HG03095 (cell line): ENCODE measurements at regions not wholly inside any gene's neighbourhood (a gene's known extent, or its start where the extent isn't known, plus 50 kb on each side); places are given as distances from the start of the nearest gene placed in this dataset.

Experiments
- ATAC-seq: cut with Tn5 transposase; IDR thresholded peaks from one replicate; pipeline ENCODE4 v1.9.1; 2021; ENCODE audit warnings: moderate library complexity; ENCODE audit not compliant: unreplicated experiment

DNA sequence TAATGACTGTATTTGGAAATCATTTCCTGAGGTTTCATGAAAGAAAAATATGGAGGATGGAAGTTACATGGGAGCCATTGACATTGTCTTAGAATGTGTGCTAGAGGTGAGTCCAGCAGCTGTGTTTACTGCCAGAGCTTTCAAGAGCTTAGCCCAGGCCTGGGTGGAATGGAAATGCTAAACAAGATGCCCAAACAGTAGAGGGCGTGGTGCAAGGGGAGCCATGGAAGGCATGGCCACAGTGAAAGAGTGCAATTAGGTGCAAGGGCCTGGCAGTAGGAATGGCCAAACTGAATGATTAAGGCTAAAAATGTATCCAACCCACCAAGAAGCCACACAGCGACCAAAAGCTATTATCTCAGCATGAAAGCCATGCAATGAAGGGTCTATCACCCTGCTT, 257.7 kb upstream of the NR2F2 start:
- ATAC-seq = no peak

DNA sequence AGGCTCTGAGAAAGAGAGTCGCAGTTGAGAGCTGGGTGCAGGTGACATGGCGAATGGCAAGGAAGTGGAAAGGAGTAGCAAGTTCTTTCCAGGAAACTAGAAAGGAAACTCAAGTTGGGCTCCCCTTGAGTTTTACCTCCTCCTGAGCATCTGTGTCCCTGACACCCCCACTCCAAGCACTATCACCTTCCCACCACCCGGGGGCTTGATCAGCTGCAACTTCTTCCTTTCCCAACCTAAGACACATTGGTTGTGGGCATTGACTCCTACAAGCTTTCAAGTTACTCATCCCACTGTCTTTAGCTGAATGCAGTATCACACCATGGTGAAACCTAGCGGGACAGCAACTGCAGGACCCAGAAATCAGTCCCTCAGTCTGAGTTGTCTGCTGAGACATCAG, 256.6 kb upstream of the NR2F2 start:
- ATAC-seq = no peak

DNA sequence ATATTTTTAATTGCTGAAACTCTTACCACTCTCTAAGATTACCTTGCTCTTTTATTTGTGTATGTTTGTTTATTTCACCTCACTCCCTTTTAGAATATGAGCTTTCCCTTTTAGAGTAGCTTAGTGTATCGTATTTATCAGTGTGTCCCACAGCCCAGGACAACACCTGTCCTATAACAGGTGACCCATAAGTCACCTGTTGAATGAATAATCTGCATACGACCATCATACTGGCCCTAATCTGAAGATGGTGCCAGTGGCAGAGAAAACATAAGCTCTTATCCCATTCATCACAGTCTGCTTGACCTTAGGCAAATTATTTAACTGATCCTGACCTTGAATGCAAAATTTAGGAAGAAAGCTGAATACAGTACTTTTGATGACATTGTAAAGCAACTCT, 254.6 kb upstream of the NR2F2 start:
- no peak for ATAC-seq

DNA sequence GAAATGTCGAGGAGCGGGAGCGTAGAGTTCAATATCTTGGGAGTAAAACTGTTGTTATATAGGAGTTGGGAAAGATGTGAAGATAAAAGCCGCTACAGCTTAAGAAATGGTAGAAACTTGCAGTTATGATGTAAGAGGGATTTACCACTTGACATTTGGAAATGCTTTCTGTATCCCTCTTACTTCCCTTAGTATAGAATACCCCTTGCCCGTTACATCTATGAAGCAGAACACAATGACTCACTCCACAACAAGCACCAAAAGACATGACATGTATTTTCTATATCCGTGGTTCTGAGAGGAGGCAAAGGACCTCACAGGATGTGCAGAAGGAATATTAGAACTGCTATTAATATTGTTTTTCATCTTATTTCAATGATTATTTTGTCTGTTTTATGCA, 254.2 kb upstream of the NR2F2 start:
- no peak for ATAC-seq

DNA sequence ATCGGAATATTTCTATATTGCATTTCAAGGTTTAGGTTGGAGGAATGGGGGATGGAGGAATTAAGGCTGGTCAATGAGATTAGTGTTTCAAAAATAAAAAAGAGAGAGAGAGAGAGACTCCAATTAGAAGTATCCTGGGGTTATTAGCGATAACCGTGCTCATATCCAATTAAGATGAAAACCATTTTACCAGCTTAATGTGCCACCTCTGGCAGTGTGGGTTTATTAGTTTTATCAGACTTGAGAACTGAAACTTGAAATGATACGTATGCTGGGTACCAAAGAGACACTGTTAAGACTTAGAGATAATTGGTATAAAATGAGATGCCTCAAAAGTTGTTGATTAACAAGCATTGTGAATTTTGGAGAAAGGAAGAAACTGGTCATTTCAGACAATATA, 251.5 kb upstream of the NR2F2 start:
- no peak for ATAC-seq

DNA sequence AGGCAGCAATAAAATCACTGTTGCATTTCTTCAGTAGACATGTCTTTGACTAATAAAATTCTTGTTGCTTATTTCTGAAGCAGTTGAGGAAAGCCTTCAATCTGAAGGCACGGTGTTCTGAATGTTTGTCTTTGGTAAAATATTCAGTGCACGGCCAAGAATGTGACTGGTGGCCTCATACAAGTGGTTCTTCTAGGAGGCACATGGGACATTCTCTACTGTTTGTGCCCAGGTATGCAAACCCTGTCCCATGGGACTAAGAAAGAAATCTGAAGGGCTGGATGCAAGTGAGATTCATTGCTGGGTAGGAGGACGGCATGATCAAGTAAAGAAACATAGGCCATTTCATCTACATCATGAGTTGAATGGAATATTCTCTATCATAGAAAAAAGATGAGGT, 250.6 kb upstream of the NR2F2 start:
- no peak for ATAC-seq

DNA sequence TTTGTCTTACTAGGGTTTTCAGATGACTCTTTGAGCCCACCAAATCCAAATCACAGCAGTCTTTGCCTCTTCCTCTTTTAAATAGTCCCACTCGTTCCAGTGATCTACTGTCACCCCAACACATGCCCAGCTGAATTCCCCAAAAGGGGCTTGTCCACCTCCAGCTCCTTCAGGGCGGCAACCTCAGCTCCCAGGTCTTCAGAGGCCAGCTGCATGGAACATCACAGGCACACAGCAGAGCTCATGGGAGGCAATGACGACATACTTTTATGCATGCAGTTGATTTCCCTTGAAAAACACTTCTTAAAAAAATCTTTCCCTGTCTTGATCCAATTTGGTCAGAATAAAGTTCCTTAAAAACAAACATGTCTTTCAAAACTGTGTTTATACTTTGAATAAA, 244.3 kb upstream of the NR2F2 start:
- no peak for ATAC-seq

DNA sequence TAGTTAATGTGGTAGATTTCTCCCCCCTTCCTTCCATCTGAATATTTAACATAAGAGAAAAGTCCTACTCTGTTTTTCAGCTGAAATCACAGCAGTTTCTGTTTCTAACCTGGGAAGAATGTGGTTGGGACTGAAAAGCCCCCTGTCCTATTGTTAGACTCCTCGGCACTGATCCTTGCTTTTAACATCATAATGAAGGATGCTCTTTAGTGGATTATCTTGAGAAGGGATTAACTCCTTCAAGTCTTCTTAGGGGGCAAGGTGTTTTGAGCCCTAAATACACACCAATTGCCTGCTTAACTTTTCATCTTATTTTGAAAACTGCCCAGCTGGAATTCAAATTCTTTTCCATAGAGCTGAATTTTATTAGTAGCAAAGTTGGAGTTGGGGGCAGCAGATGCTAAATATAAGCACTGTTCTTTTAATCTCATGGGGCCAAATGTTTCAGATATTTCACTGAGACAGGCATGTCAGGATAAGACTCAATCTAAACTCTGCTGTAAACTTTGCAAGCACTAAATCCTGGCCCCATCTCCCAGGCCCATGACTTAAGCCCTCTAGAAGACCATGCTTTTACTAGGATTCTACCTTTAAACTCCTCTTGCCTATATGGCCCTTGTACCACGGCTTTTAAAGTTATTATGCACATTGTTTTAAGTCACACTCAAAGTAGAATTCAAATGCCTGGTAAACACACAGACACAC, 243.2 kb upstream of the NR2F2 start:
- ATAC-seq = no peak

DNA sequence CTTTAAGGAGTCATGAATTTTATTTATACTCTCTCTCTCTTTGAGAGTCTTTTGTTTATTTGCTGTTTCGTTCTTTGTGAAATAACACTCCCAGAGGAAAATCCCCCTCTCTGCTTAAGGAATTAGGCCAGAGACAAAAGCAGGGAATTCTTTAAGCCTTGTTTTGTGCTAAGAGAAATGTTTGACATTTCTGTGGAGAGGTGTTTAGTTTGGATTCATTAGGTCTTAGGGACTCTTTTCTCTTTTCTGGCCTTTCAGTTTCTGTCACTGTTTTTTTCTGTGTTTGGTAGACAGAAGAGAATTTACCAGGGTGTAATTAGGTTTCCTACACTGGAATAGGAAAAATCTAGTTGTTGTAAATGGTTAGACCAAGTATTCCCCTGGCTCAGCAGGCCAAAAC, 241.8 kb upstream of the NR2F2 start:
- no peak for ATAC-seq

DNA sequence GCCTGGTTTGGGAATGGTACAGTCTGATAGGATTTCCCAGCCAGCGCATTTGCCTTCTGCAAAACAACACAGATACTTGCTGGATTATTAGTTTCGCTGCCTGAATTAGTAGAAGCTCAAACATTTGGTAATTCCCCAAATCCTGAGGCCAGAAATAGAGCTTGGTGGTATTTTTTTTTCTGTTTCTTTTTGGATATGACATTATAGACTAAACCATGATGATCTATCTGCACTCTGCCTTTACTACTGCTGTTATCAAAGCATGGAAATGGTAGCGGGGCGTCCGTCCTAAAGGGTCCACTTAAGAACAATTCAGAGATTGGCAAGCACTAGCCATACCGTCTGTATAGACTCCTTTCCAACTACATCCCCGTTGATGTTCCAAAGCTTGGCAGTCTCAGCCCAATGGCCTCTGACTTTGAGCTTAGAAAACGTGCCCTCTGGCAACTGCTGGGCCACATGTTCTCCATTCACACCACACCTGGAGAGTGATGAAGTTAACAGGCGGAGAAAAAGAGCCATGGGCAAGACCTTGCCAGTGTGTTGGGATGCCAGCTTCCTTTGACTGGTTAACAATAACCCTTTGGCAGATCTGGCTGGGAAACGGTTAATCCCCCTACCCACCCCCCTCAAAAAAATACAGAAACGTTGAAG, 241.0 kb upstream of the NR2F2 start:
- ATAC-seq = no peak

DNA sequence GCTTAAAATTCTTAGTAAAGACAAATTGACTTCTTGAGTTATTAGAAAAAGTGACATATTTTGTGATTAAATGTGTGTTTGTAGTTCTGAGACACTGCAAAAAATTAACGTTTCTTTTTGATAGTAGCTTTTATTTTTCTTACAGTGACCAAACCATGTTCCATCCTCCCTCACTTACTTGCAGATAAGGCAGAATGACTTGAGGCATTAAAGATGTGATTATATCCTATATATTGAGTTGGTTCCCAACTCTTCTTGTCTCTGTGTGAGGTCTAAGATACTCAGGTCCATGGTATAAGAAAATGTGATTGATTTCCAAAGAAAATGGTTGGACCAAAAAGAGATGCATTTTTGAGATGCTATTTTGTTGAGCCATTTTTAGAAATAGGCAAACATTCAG, 238.3 kb upstream of the NR2F2 start:
- no peak for ATAC-seq

DNA sequence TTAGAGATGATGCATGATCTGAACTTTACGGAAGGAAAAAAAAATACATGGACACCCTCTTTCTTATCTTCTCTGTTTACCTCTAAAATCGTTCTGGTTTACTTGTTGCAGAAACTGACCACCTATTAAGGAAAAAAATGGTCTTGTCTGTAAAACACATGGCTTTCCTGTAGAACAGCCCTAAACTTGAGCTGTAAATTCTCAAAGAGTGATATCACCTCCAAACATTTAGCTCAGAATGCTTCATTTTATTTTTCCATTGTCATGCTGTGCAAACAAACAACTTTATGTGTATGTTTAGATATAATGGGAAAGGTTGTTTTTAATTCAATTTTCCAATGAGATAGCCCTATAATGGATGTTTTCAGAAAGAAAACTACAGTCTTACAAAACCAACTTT, 237.4 kb upstream of the NR2F2 start:
- no peak for ATAC-seq

DNA sequence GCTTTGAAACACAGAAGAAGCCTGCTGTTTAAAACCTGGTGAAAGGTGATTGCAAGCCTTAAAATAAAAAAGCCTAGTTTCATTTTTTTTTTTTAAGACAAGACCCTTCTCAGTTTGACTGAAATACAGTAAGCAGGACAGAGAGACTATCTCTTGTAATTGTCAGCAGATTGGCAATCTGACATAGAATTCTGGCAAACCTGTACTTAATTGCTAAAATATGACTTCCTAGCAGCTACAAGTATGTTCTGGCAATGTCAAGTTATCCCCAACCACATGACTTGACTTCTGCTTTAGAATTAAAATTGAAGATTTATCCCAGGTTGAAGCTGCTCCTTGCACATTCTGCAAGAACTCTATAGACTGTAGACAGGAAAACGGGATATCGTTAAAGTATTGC, 232.8 kb upstream of the NR2F2 start:
- no peak for ATAC-seq

DNA sequence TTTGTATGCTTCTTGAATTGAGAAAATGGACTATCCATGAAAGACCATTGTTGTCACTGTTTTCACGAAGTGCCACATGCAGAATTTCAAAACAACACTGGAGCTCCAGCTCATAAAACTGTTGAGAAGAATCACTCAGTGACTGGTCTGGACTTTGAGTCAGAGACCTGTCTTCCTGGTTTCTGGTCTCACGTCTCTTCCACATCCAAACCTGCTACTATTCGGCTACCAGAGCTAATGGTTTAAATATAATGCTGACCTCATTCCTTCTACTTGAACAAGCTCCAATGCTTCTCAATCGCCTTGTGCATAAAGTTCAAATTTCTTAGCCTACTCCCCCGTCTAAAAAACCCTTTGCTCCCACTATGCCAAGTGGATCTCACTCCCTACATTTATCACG, 227.9 kb upstream of the NR2F2 start:
- ATAC-seq = no peak

DNA sequence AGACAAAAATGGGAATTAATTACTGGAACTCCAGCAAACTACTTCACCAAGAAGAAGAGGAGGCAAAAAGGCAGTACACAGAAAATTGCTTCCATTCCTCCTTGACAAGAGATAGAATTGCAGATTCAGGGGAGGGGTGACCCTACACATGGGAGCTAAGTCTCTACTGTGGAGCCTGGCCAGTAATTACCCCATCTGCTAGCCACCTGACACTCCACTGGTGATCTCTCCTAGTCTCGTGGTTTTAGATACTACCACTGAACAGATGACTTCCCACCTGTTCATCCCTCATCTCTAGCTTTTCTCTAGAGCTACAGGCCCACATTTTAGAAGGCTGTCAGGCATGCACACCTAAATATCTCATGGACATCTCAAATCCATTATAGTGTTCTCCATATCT, 224.3 kb upstream of the NR2F2 start:
- no peak for ATAC-seq

DNA sequence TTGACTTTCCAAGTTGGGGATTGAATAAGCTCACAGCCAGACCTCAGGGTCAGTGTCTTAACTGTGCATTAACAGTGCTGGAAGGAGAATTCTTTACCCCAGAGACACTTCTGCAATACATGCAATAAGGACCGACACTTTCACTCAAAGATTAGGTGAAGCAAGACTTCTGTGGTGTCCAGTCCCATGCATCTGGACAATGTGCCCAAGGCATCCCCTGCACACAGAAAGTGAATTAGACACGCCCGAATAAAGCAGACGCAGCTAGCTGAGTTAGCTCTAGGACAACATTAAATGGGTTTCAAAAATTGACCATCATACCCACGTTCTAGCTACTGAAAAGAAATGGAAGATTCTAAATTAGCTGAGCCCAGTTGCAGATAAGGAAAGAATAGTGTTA, 223.9 kb upstream of the NR2F2 start:
- ATAC-seq = no peak

DNA sequence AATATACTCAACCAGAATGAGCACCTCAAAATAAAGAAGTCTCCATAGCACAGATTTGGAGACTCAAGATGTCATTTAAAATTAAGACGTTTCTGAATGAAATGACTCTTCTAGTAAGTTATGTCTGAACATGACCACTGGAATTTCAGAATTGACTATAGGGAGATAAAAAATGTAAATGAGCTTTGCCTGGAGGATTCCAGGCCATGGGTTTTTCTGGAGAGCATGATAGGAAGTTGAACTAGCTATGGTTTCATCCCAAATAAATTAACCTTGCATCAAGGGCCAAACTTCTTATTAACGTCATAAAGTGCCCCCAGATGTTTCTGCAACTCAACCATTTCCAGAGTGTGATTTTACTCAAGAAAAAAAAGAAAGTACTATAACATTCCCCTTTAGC, 222.6 kb upstream of the NR2F2 start:
- no peak for ATAC-seq

DNA sequence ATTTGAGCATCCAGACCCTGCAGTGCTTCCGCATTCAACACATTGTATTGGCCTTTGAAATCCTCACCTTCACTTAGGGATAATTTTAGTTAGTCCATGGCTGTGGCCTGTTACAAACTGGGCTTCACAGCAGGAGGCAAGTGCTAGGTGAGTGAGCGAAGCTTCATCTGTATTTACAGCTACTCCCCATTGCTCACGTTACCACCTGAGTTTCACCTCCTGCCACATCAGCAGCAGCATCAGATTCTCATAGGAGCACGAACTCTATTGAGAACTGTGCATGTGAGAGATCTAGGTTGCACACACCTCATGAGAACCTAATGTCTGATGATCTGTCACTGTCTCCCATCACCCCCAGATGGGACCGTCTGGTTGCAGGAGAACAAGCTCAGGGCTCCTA, 222.1 kb upstream of the NR2F2 start:
- no peak for ATAC-seq

DNA sequence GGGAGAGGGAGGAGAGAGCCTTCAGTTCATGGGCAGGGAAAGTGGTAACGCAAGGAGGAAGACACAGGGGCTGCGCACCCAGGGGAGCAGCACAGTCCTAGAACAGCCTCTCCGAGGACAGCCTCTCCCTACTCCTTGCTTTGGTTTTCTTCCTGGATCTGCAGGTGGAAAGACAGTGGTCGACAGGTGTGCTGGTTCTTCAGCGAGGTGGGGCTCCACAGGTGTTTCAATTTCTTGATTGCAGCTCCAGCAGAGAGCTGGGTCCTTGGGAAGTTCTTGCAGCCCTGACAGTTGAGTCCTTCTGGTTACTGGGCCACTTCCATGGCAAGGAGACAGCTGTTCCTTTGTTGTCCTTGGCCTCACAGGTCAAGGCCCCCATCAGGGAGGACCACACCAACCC, 220.7 kb upstream of the NR2F2 start:
- ATAC-seq = no peak

DNA sequence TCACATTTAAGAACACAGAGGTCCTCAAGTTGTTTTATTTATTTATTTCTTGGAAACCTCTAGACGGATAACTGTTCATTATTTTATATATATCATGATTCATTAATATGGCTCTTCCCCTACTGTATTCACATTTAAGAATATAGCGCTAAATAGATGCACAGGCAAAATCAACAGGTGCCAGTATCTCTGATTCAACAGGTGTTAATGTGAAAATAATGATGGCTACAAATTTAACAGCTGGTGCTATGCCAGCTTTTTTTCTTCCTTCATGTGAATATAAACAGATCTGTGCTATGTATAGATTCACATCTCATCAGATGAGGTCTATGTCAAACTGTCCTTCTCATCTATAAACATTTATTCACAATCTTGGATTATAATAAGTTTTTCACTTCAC, 218.5 kb upstream of the NR2F2 start:
- no peak for ATAC-seq

DNA sequence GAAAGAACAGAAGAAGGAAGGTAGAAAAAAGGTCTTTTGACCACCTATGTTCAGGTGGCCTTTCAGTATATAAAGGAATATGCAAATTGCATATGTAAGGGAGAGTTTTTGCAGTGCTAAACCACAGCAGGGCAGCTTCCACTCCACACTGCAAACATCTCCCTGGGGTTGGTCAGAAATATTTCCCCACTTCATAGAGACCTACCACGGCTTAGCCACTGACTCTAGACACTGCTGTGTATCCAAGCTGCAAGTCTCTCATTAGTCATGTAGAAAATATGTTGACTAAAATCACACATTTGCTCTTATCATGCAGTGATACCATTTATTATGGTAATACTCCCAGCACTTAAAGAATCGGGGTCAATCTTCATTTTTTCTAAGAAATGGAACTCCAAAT, 214.9 kb upstream of the NR2F2 start:
- ATAC-seq = no peak

DNA sequence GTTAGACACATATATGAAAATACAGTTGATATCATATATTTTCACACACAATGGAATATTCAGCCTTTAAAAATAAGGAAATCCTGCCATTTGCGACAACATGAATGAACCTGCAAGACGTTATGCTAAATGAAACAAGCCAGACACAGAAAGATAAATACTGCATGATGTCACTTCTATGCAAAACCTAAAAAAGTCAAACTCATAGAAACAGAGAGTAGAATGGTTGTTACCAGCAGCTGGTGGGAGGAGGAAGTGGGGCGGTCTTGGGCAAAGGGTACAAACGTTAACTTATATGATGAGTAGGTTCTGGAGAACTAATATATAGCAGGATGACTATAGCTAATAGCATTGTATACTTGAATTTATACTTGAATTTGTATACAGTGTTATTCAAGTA, 213.2 kb upstream of the NR2F2 start:
- no peak for ATAC-seq

DNA sequence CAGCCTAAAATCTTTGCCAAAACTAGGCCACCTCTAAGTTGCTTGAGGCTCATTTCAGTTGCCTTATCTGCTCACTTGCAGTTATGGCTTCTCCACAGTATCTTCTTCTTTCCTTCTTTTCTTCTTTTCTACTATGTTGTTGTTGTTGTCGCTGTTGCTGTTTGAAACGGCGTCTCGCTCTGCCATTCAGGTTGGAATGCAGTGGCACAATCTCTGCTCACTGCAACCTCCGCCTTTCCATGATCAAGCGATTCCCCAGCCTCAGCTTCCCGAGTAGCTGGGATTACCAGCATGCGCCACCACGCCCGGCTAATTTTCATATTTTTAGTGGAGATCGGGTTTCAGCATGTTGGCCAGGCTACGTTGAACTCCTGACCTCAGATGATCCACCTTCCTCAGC, 210.8 kb upstream of the NR2F2 start:
- ATAC-seq = no peak
